IMR-90 (cell line): ENCODE measurements at regions not wholly inside any gene's neighbourhood (a gene's known extent, or its start where the extent isn't known, plus 50 kb on each side); places are given as distances from the start of the nearest gene placed in this dataset.

Source experiments
- ATAC-seq: fragments of 200-7000 bp; cut with Tn5 transposase; 2 replicates; pipeline ENCODE4 v1.9.1; 2020; ENCODE audit warnings: low read depth, mild to moderate bottlenecking, moderate library complexity
- BruUV-seq: library from RNA; stranded (reverse); fragments of 400-500 nt; replicated peaks from 2 replicates; lab custom pipeline; 2021; lab: Mats Ljungman, UMichigan
- CTCF ChIA-PET: fragments of 300-600 bp; formaldehyde crosslinking; extraction: SDS; loops from one replicate; lab custom pipeline; 2021; ENCODE audit warnings: antibody characterized with exemption; lab: Yijun Ruan, JAX
- POLR2A ChIA-PET: fragments of 300-600 bp; sonication (Branson Sonifier 250); formaldehyde crosslinking; loops from one replicate; lab custom pipeline; 2022; ENCODE audit warnings: antibody characterized with exemption; ENCODE audit not compliant: unreplicated experiment; lab: Charles Lee
- DNase-seq: peaks from one replicate; pipeline ENCODE4 v3.0.0; 2013
- H2AFZ ChIP-seq: replicated peaks from 2 replicates; pipeline ENCODE3; 2013; ENCODE audit warnings: low read length, mild to moderate bottlenecking; ENCODE audit not compliant: poor library complexity
- H2AK5ac ChIP-seq: 2 replicates; pipeline ENCODE4 v1.6.1; 2013; ENCODE audit warnings: low read depth, low read length, inconsistent platforms
- H2AK9ac ChIP-seq: replicated peaks from 2 replicates; pipeline ENCODE3; 2013; ENCODE audit warnings: mild to moderate bottlenecking, low read depth, low read length, moderate library complexity; ENCODE audit not compliant: poor library complexity
- H2BK120ac ChIP-seq: 2 replicates; pipeline ENCODE4 v1.6.1; 2013; ENCODE audit warnings: low read depth, low read length, inconsistent platforms
- H2BK15ac ChIP-seq: 3 replicates; pipeline ENCODE4 v1.6.1; 2013; ENCODE audit warnings: low read depth, low read length, inconsistent platforms
- H2BK20ac ChIP-seq: 2 replicates; pipeline ENCODE4 v1.6.1; 2013; ENCODE audit warnings: low read depth, mild to moderate bottlenecking, inconsistent platforms, low read length, moderate library complexity
- H2BK5ac ChIP-seq: 2 replicates; pipeline ENCODE4 v1.6.1; 2013; ENCODE audit warnings: mild to moderate bottlenecking, low read depth, low read length, inconsistent platforms; ENCODE audit not compliant: poor library complexity, severe bottlenecking
- H3K14ac ChIP-seq: replicated peaks from 2 replicates; pipeline ENCODE4 v1.6.1; 2013; ENCODE audit warnings: low read depth, low read length, inconsistent platforms
- H3K18ac ChIP-seq: 2 replicates; pipeline ENCODE4 v1.6.1; 2013; ENCODE audit warnings: low read depth, low read length, control low read depth
- H3K23ac ChIP-seq: 2 replicates; pipeline ENCODE4 v1.6.1; 2013; ENCODE audit warnings: low read depth, low read length, inconsistent platforms
- H3K27ac ChIP-seq: 2 replicates; pipeline ENCODE4 v1.5.1; 2013; ENCODE audit warnings: mild to moderate bottlenecking, control low read depth, low read length; ENCODE audit not compliant: insufficient read depth
- H3K27me3 ChIP-seq: 2 replicates; pipeline ENCODE4 v1.6.1; 2013; ENCODE audit warnings: low read length; ENCODE audit not compliant: control insufficient read depth, insufficient read depth
- H3K36me3 ChIP-seq: 2 replicates; pipeline ENCODE4 v1.6.1; 2013; ENCODE audit warnings: low read length, mixed read lengths; ENCODE audit not compliant: control insufficient read depth, insufficient read depth
- H3K4ac ChIP-seq: 2 replicates; pipeline ENCODE4 v1.6.1; 2013; ENCODE audit warnings: low read depth, low read length, inconsistent platforms
- H3K4me1 ChIP-seq: 2 replicates; pipeline ENCODE4 v1.6.1; 2013; ENCODE audit warnings: low read length, mixed read lengths; ENCODE audit not compliant: control insufficient read depth, insufficient read depth
- H3K4me2 ChIP-seq: 2 replicates; pipeline ENCODE4 v1.6.1; 2013; ENCODE audit warnings: low read depth, mild to moderate bottlenecking, control low read depth, low read length, moderate library complexity
- H3K4me3 ChIP-seq: 2 replicates; pipeline ENCODE4 v1.5.1; 2013; ENCODE audit warnings: low read depth, mild to moderate bottlenecking, control low read depth, low read length, moderate library complexity; ENCODE audit not compliant: insufficient read depth
- H3K56ac ChIP-seq: 2 replicates; pipeline ENCODE4 v1.6.1; 2013; ENCODE audit warnings: low read length, inconsistent platforms; ENCODE audit not compliant: insufficient read depth; ENCODE audit errors: extremely low read depth
- H3K79me1 ChIP-seq, 2 experiments: 2 replicates each; pipeline ENCODE4 v1.6.1; 2013; ENCODE audit warnings: low read length in 2 of 2, inconsistent platforms in 1 of 2, low read depth in 1 of 2
- H3K9ac ChIP-seq: 2 replicates; pipeline ENCODE4 v1.6.1; 2013; ENCODE audit warnings: low read depth, low read length, control low read depth
- H3K9me1 ChIP-seq: 2 replicates; pipeline ENCODE4 v1.6.1; 2013; ENCODE audit warnings: low read length, inconsistent platforms; ENCODE audit not compliant: insufficient read depth
- H3K9me3 ChIP-seq: 2 replicates; pipeline ENCODE4 v1.6.1; 2013; ENCODE audit warnings: low read length; ENCODE audit not compliant: control insufficient read depth, insufficient read depth
- H4K20me1 ChIP-seq: 2 replicates; pipeline ENCODE4 v1.6.1; 2013; ENCODE audit warnings: low read length, inconsistent platforms; ENCODE audit not compliant: insufficient read depth
- H4K5ac ChIP-seq: 2 replicates; pipeline ENCODE4 v1.6.1; 2013; ENCODE audit warnings: mild to moderate bottlenecking, low read depth, low read length, control low read depth
- H4K8ac ChIP-seq, 2 experiments: 2 replicates each; pipeline ENCODE4 v1.6.1; 2013; ENCODE audit warnings: low read depth in 2 of 2, low read length in 2 of 2, control low read depth in 1 of 2, inconsistent platforms in 1 of 2
- H4K91ac ChIP-seq: 2 replicates; pipeline ENCODE4 v1.6.1; 2013; ENCODE audit warnings: low read depth, low read length, inconsistent platforms; ENCODE audit not compliant: insufficient read depth
- CEBPB ChIP-seq: IDR thresholded peaks from 2 replicates; pipeline ENCODE4 v1.6.1; 2012; ENCODE audit warnings: low read depth, low read length, improper control_type of control experiment
- FOS ChIP-seq: fragments of 150-350 bp; IDR thresholded peaks from 2 replicates; pipeline ENCODE4 v1.6.1; 2016; ENCODE audit warnings: low read depth, low read length
- MAZ ChIP-seq: IDR thresholded peaks from 2 replicates; pipeline ENCODE4 v1.6.1; 2012; ENCODE audit warnings: low read depth, mild to moderate bottlenecking, low read length, improper control_type of control experiment, moderate library complexity, borderline replicate concordance
- NFE2L2 ChIP-seq: fragments of 150-350 bp; IDR thresholded peaks from 2 replicates; pipeline ENCODE4 v1.6.1; 2016; ENCODE audit warnings: low read depth, mild to moderate bottlenecking, low read length
- POLR2A ChIP-seq: IDR thresholded peaks from 2 replicates; pipeline ENCODE4 v1.6.1; 2012; ENCODE audit warnings: mild to moderate bottlenecking, low read depth, low read length
- RFX5 ChIP-seq: IDR thresholded peaks from 2 replicates; pipeline ENCODE4 v1.8.0; 2012; ENCODE audit warnings: low read depth, mild to moderate bottlenecking, low read length, moderate library complexity
- WGBS, 2 experiments: methylation state at CpG; one replicate each; pipeline versions ENCODE4 v1.1.5 to v1.1.7; 2013; ENCODE audit warnings: missing lambda C conversion rate in 2 of 2; ENCODE audit not compliant: insufficient read length in 1 of 2; ENCODE audit errors: extremely low coverage in 2 of 2; 5-methylcytosine and 5-hydroxymethylcytosine counted together
- dilution Hi-C: fragments of 300-500 bp; cut with HindIII; formaldehyde crosslinking; loops from one replicate; pipeline ENCODE4 v1.14.3; 2018; ENCODE audit warnings: low sequenced_read_pairs; ENCODE audit not compliant: unreplicated experiment
- in situ Hi-C: fragments of 300-500 bp; cut with MboI; formaldehyde crosslinking; loops from 3 replicates; pipeline ENCODE4 v1.14.3; 2019; ENCODE audit warnings: low sequenced_read_pairs, inconsistent platforms, mixed read lengths
- intact Hi-C: fragments of 100-400 bp; cut with micrococcal nuclease; formaldehyde crosslinking; loops from 2 replicates; pipeline ENCODE4 v1.10.0; 2022
- TF ChIP-seq, protein P1 (sequence below): fragments of 150-350 bp; IDR thresholded peaks from 2 replicates; pipeline ENCODE4 v1.6.1; 2016; ENCODE audit warnings: low read depth, mild to moderate bottlenecking, low read length, moderate library complexity, borderline replicate concordance

DNA sequence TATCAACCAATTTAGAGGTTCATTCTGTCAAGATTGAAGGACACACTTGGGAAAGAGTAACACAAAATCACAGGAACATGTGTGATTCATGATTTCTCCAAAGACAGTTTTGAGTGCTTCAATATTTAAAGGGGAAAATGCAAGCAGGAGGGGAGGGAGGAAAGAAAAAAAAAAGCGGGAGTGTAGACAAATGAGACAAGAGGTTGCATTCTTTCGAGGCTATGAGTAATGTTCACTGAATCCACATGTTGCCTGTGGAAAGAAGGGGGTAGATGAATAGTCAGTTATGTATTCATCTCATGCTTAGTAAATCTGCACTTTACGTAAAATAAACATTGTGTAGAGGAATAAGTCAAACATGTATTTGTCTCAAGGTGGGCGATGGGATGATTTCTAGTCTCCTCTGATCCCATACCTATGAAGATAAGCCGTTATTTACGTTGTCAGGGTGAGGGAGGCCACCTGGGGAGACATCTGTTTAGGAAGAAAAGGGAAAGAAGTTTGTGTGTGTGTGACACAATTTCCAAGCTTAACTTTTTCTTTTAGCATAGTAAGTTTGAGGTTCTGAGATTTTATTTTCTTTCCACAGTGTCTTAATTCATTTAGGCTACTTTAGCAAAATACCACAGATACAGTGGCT lies 211.0 kb upstream of the ZC3H15 start:
- Histone ChIP-seq H2AK9ac (no peak overlapping the region), H3K4ac (no peak overlapping the region; the same call in 1 of the 2 replicates), H2BK5ac (no peak overlapping the region), H2BK120ac (no peak overlapping the region), H3K27me3 (no peaks in the 10 kb centered on the region), H3K4me2 (peak overlapping the region; percentile 64; the same call in 1 of the 2 replicates), H3K9ac (no peak overlapping the region), H2BK15ac (no peak overlapping the region), H3K27ac (no peak overlapping the region), H2AFZ (no peak overlapping the region), H3K14ac (no peak overlapping the region), H3K56ac (no peak overlapping the region), H3K4me1 (peaks cover 1% of the 10 kb centered on the region; the same call in 1 of the 2 replicates), H4K20me1 (no peaks in the 10 kb centered on the region), H3K4me3 (no peak overlapping the region), H4K5ac (no peak overlapping the region), H3K9me1 (no peaks in the 10 kb centered on the region; the same call in 1 of the 2 replicates), H2BK20ac (no peak overlapping the region), H3K23ac (no peak overlapping the region), H4K8ac (no peak overlapping the region), H4K91ac (no peak overlapping the region), H2AK5ac (no peak overlapping the region), H3K9me3 (no peaks in the 10 kb centered on the region), H3K36me3 (no peaks in the 10 kb centered on the region), H3K79me1 (no peaks in the 10 kb centered on the region), H3K18ac (peak overlapping the region; percentile 54; the same call in 1 of the 2 replicates)
- dilution Hi-C loops (no loop called here), intact Hi-C loops (loop anchor here (10.0 kb wide), 1 partner anchor 370 kb away; no protein-coding TSS in a partner anchor), in situ Hi-C loops (no loop called here)
- no TSS peak for BruUV-seq
- TF ChIP-seq RFX5 = no peak
- TF ChIP-seq FOS = 0 out of 2 replicates have a peak, but pooled peaks have one; percentile 16
- TF ChIP-seq NFE2L2 = no peak
- TF ChIP-seq, protein P1, sequence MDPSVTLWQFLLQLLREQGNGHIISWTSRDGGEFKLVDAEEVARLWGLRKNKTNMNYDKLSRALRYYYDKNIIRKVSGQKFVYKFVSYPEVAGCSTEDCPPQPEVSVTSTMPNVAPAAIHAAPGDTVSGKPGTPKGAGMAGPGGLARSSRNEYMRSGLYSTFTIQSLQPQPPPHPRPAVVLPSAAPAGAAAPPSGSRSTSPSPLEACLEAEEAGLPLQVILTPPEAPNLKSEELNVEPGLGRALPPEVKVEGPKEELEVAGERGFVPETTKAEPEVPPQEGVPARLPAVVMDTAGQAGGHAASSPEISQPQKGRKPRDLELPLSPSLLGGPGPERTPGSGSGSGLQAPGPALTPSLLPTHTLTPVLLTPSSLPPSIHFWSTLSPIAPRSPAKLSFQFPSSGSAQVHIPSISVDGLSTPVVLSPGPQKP = no peak
- no peak for TF ChIP-seq POLR2A
- TF ChIP-seq MAZ = 0 out of 2 replicates have a peak, but pooled peaks have one; percentile 15
- TF ChIP-seq CEBPB = peak; percentile 21; the same call in 1 of the 2 replicates
- ChIA-PET POLR2A (no interaction called here), CTCF (no interaction called here)
- no CpG with 5 or more reads among the region's 6 CpGs for WGBS, 2 experiments
- ATAC-seq (peak; percentile 87), DNase-seq (peak; percentile 88)
